Mesothelial cell of epicardium (in vitro differentiated cells): ENCODE measurements at regions not wholly inside any gene's neighbourhood (a gene's known extent, or its start where the extent isn't known, plus 50 kb on each side); places are given as distances from the start of the nearest gene placed in this dataset.

Experiments used
- DNase-seq, 2 experiments: peaks; one replicate each; pipeline ENCODE4 v3.0.0; 2021; ENCODE audit warnings: low spot score in 2 of 2; ENCODE audit not compliant: unreplicated experiment in 2 of 2
- H3K27ac Mint-ChIP-seq: 2 replicates; pipeline ENCODE4 v1.8.0; 2021; ENCODE audit warnings: mixed read lengths
- H3K27me3 Mint-ChIP-seq: 2 replicates; pipeline ENCODE4 v1.8.0; 2021; ENCODE audit warnings: low read depth, mixed read lengths
- H3K36me3 Mint-ChIP-seq: 2 replicates; pipeline ENCODE4 v1.8.0; 2021; ENCODE audit warnings: mixed read lengths
- H3K4me1 Mint-ChIP-seq: 2 replicates; pipeline ENCODE4 v1.8.0; 2021; ENCODE audit warnings: mixed read lengths
- H3K4me3 Mint-ChIP-seq: 2 replicates; pipeline ENCODE4 v1.8.0; 2021; ENCODE audit warnings: mild to moderate bottlenecking, moderate library complexity, mixed read lengths
- H3K9me3 Mint-ChIP-seq: 2 replicates; pipeline ENCODE4 v1.8.0; 2021; ENCODE audit warnings: mixed read lengths
- CTCF ChIP-seq: fragments of 200-600 bp; sonication (generic); IDR thresholded peaks from one replicate; pipeline ENCODE4 v1.5.0; 2021; ENCODE audit warnings: antibody characterized with exemption; ENCODE audit not compliant: unreplicated experiment

- no peak for DNase-seq
- peaks cover 17% of the 10 kb centered on the region for H3K4me1 Mint-ChIP-seq
- no peak overlapping the region for H3K4me3 Mint-ChIP-seq
- H3K27me3 Mint-ChIP-seq, result peaks cover 29% of the 10 kb centered on the region
- no peaks in the 10 kb centered on the region for H3K36me3 Mint-ChIP-seq
- TF ChIP-seq CTCF, result no peak
- H3K27ac Mint-ChIP-seq, result no peak overlapping the region
- peaks cover 7% of the 10 kb centered on the region for H3K9me3 Mint-ChIP-seq
Observed at GRCh38 chr18:22272242-22272641, 102.9 kb downstream of the GATA6 start.

- TF ChIP-seq CTCF, result no peak
- Mint-ChIP-seq H3K4me1 (peaks cover 15% of the 10 kb centered on the region), H3K9me3 (peaks cover 7% of the 10 kb centered on the region), H3K27ac (no peak overlapping the region), H3K4me3 (no peak overlapping the region), H3K27me3 (peaks cover 29% of the 10 kb centered on the region), H3K36me3 (no peaks in the 10 kb centered on the region)
- no peak for DNase-seq
Observed at GRCh38 chr18:22271030-22271429, 101.6 kb downstream of the GATA6 start.

GRCh38 chr18:22268641-22269128 is 99.3 kb downstream of the GATA6 start:
- DNase-seq, result no peak
- H3K27ac Mint-ChIP-seq, result no peak overlapping the region
- H3K36me3 Mint-ChIP-seq, result no peaks in the 10 kb centered on the region
- H3K27me3 Mint-ChIP-seq, result peaks cover 22% of the 10 kb centered on the region
- no peak for TF ChIP-seq CTCF
- no peaks in the 10 kb centered on the region for H3K9me3 Mint-ChIP-seq
- H3K4me3 Mint-ChIP-seq, result no peak overlapping the region
- H3K4me1 Mint-ChIP-seq, result peaks cover 17% of the 10 kb centered on the region

DNA sequence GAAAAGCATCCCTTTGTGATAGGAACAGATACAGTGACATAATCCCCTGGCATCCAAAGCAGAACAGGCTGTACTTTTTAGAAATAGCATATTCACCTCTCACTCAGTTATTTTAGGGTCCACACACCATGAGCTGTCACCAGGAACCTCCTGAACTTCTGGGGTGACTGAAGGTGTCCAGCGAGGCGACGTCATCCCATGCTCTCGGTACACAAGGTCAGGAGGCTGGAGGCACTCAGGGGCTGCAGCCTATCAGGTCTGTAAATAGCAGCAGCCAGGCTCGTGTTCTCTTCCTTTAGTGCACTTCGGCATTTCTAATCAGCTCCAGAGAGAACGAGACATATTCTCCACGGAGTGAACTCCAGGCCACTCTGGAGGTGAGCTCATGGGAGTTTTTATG is 98.3 kb downstream of the GATA6 start:
- peaks cover 17% of the 10 kb centered on the region for H3K4me1 Mint-ChIP-seq
- H3K27me3 Mint-ChIP-seq, result peaks cover 17% of the 10 kb centered on the region
- TF ChIP-seq CTCF, result no peak

GRCh38 chr18:22267225-22267624 is 97.8 kb downstream of the GATA6 start:
- no peak for DNase-seq
- Mint-ChIP-seq H3K36me3 (no peaks in the 10 kb centered on the region), H3K4me3 (no peak overlapping the region), H3K27me3 (peaks cover 12% of the 10 kb centered on the region), H3K27ac (no peak overlapping the region), H3K4me1 (peaks cover 17% of the 10 kb centered on the region), H3K9me3 (peaks cover 8% of the 10 kb centered on the region)
- no peak for TF ChIP-seq CTCF

More for the DNA sequence above, 98.3 kb downstream of the GATA6 start:
- DNase-seq, result no peak
- Mint-ChIP-seq H3K4me3 (no peak overlapping the region), H3K36me3 (no peaks in the 10 kb centered on the region), H3K9me3 (peaks cover 4% of the 10 kb centered on the region), H3K27ac (no peak overlapping the region)

GRCh38 chr18:22265838-22266237 is 96.4 kb downstream of the GATA6 start:
- Mint-ChIP-seq H3K9me3 (peaks cover 14% of the 10 kb centered on the region), H3K4me1 (peaks cover 17% of the 10 kb centered on the region), H3K36me3 (no peaks in the 10 kb centered on the region), H3K27me3 (peaks cover 4% of the 10 kb centered on the region), H3K27ac (no peak overlapping the region), H3K4me3 (no peak overlapping the region)
- DNase-seq, result no peak
- TF ChIP-seq CTCF, result no peak
